ENCODE measurements at regions not wholly inside any gene's neighbourhood (a gene's known extent, or its start where the extent isn't known, plus 50 kb on each side); places are given as distances from the start of the nearest gene placed in this dataset.
"Not testable (repeated sequence)": the region's sequence is repeated elsewhere in the genome, so short reads cannot be mapped to it uniquely, and the experiment has no call there.

- H3K9me3 ChIP-seq (replicated peaks), result no peaks in the 10 kb centered on the region
- H3K27me3 ChIP-seq, result no peaks in the 10 kb centered on the region
- H3K4me1 ChIP-seq, result peaks cover 15% of the 10 kb centered on the region
- H3K4me3 ChIP-seq, result no peak overlapping the region
- DNase-seq, result no peak
- no peaks in the 10 kb centered on the region for H3K36me3 ChIP-seq
- H3K27ac ChIP-seq, result no peak overlapping the region
These were observed 219.9 kb upstream of the IRS2 start for GRCh38 chr13:110006304-110006703.

- Histone ChIP-seq H3K27me3 (no peaks in the 10 kb centered on the region), H3K9me3 (replicated peaks) (no peaks in the 10 kb centered on the region), H3K27ac (no peak overlapping the region), H3K36me3 (no peaks in the 10 kb centered on the region), H3K4me1 (peaks cover 9% of the 10 kb centered on the region; the same call in 1 of the 2 replicates), H3K4me3 (no peak overlapping the region)
- DNase-seq, result no peak
These were observed 219.2 kb upstream of the IRS2 start for GRCh38 chr13:110005563-110005962.

- Histone ChIP-seq H3K9me3 (replicated peaks) (no peaks in the 10 kb centered on the region), H3K27me3 (no peaks in the 10 kb centered on the region), H3K36me3 (no peaks in the 10 kb centered on the region), H3K4me3 (no peak overlapping the region), H3K4me1 (peaks cover 5% of the 10 kb centered on the region; the same call in 1 of the 2 replicates), H3K27ac (no peak overlapping the region)
- DNase-seq, result no peak
These were observed 218.4 kb upstream of the IRS2 start for GRCh38 chr13:110004814-110005213.

GRCh38 chr13:110001670-110002275 is 215.4 kb upstream of the IRS2 start:
- no peak for DNase-seq
- Histone ChIP-seq H3K36me3 (no peaks in the 10 kb centered on the region), H3K4me3 (no peak overlapping the region), H3K27me3 (no peaks in the 10 kb centered on the region), H3K9me3 (replicated peaks) (no peaks in the 10 kb centered on the region), H3K4me1 (peaks cover 5% of the 10 kb centered on the region; the same call in 1 of the 2 replicates), H3K27ac (no peak overlapping the region)

- DNase-seq, result no peak
- H3K9me3 ChIP-seq (replicated peaks), result no peaks in the 10 kb centered on the region
- H3K27ac ChIP-seq, result no peak overlapping the region
- peaks cover 5% of the 10 kb centered on the region; the same call in 1 of the 2 replicates for H3K4me1 ChIP-seq
- no peak overlapping the region for H3K4me3 ChIP-seq
- H3K27me3 ChIP-seq, result no peaks in the 10 kb centered on the region
- no peaks in the 10 kb centered on the region for H3K36me3 ChIP-seq
These were observed 214.4 kb upstream of the IRS2 start for GRCh38 chr13:110000534-110001345.

GRCh38 chr13:109999659-110000533 is 213.5 kb upstream of the IRS2 start:
- Histone ChIP-seq H3K36me3 (no peaks in the 10 kb centered on the region), H3K27me3 (no peaks in the 10 kb centered on the region), H3K4me1 (peaks cover 5% of the 10 kb centered on the region; the same call in 1 of the 2 replicates), H3K4me3 (no peak overlapping the region), H3K9me3 (replicated peaks) (no peaks in the 10 kb centered on the region), H3K27ac (no peak overlapping the region)
- no peak for DNase-seq

GRCh38 chr13:109998684-109999533 is 212.5 kb upstream of the IRS2 start:
- Histone ChIP-seq H3K27me3 (no peaks in the 10 kb centered on the region), H3K4me3 (no peak overlapping the region), H3K9me3 (replicated peaks) (no peaks in the 10 kb centered on the region), H3K27ac (no peak overlapping the region), H3K4me1 (peaks cover 5% of the 10 kb centered on the region; the same call in 1 of the 2 replicates), H3K36me3 (no peaks in the 10 kb centered on the region)
- DNase-seq, result no peak

- H3K9me3 ChIP-seq (replicated peaks), result no peaks in the 10 kb centered on the region
- no peak for DNase-seq
- no peak overlapping the region for H3K27ac ChIP-seq
These were observed 211.7 kb upstream of the IRS2 start for GRCh38 chr13:109998037-109998436.

GRCh38 chr13:109997056-109997595 is 210.7 kb upstream of the IRS2 start:
- not testable (repeated sequence) for H3K27ac ChIP-seq; H3K36me3 ChIP-seq; DNase-seq; H3K27me3 ChIP-seq; H3K4me1 ChIP-seq; H3K9me3 ChIP-seq (replicated peaks); H3K4me3 ChIP-seq

More at GRCh38 chr13:109998037-109998436, 211.7 kb upstream of the IRS2 start:
- Histone ChIP-seq H3K4me3 (no peak overlapping the region), H3K36me3 (no peaks in the 10 kb centered on the region), H3K4me1 (peaks cover 5% of the 10 kb centered on the region; the same call in 1 of the 2 replicates), H3K27me3 (no peaks in the 10 kb centered on the region)

GRCh38 chr13:109996404-109996960 is 210.1 kb upstream of the IRS2 start:
- Histone ChIP-seq H3K4me1 (peaks cover 1% of the 10 kb centered on the region; the same call in 1 of the 2 replicates), H3K27me3 (no peaks in the 10 kb centered on the region), H3K4me3 (no peak overlapping the region), H3K27ac (no peak overlapping the region), H3K9me3 (replicated peaks) (no peaks in the 10 kb centered on the region), H3K36me3 (no peaks in the 10 kb centered on the region)
- DNase-seq, result no peak

- DNase-seq, result no peak
- Histone ChIP-seq H3K36me3 (no peaks in the 10 kb centered on the region), H3K27me3 (no peaks in the 10 kb centered on the region), H3K27ac (no peak overlapping the region), H3K4me1 (no peaks in the 10 kb centered on the region), H3K9me3 (replicated peaks) (no peaks in the 10 kb centered on the region), H3K4me3 (no peak overlapping the region)
These were observed 209.2 kb upstream of the IRS2 start for GRCh38 chr13:109995578-109995977.

- no peak for DNase-seq
- H3K9me3 ChIP-seq (replicated peaks), result no peaks in the 10 kb centered on the region
- H3K4me1 ChIP-seq, result no peaks in the 10 kb centered on the region
- H3K36me3 ChIP-seq, result no peaks in the 10 kb centered on the region
- H3K4me3 ChIP-seq, result no peak overlapping the region
- no peak overlapping the region for H3K27ac ChIP-seq
- no peaks in the 10 kb centered on the region for H3K27me3 ChIP-seq
These were observed 203.9 kb upstream of the IRS2 start for GRCh38 chr13:109990296-109990695.

- Histone ChIP-seq H3K9me3 (replicated peaks) (no peaks in the 10 kb centered on the region), H3K4me3 (no peak overlapping the region), H3K27me3 (no peaks in the 10 kb centered on the region), H3K4me1 (no peaks in the 10 kb centered on the region), H3K27ac (no peak overlapping the region), H3K36me3 (no peaks in the 10 kb centered on the region)
- DNase-seq, result no peak
These were observed 203.3 kb upstream of the IRS2 start for GRCh38 chr13:109989686-109990085.

GRCh38 chr13:109989155-109989554 is 202.8 kb upstream of the IRS2 start:
- no peaks in the 10 kb centered on the region for H3K27me3 ChIP-seq
- no peaks in the 10 kb centered on the region for H3K4me1 ChIP-seq
- DNase-seq, result no peak
- no peak overlapping the region for H3K27ac ChIP-seq
- H3K9me3 ChIP-seq (replicated peaks), result no peaks in the 10 kb centered on the region
- H3K4me3 ChIP-seq, result no peak overlapping the region
- H3K36me3 ChIP-seq, result no peaks in the 10 kb centered on the region
